Femur (tissue), 1 donor: ENCODE measurements at regions not wholly inside any gene's neighbourhood (a gene's known extent, or its start where the extent isn't known, plus 50 kb on each side); places are given as distances from the start of the nearest gene placed in this dataset.
"Not testable (repeated sequence)": the region's sequence is repeated elsewhere in the genome, so short reads cannot be mapped to it uniquely, and the experiment has no call there.

Experiments
- DNase-seq: peaks from one replicate; pipeline ENCODE4 v3.0.0-alpha.2; 2017

DNA sequence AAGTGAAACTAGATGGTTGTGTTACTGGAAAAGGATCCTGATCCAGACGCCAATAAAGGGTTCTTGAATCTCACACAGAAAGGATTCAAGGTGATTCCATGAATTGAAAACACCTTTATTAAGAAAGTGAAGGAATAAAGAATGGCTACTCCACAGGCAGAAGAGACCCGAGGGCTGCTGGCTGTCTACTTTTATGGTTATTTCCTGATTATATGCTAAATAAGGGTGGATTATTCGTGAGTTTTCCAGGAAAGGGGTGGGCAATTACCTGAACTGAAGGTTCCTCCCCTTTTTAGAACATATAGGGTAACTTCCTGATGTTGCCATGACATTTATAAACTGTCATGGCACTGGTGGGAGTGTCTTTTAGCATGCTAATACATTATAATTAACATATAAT lies 50.9 kb upstream of the WARS2 start:
- no peak for DNase-seq

DNA sequence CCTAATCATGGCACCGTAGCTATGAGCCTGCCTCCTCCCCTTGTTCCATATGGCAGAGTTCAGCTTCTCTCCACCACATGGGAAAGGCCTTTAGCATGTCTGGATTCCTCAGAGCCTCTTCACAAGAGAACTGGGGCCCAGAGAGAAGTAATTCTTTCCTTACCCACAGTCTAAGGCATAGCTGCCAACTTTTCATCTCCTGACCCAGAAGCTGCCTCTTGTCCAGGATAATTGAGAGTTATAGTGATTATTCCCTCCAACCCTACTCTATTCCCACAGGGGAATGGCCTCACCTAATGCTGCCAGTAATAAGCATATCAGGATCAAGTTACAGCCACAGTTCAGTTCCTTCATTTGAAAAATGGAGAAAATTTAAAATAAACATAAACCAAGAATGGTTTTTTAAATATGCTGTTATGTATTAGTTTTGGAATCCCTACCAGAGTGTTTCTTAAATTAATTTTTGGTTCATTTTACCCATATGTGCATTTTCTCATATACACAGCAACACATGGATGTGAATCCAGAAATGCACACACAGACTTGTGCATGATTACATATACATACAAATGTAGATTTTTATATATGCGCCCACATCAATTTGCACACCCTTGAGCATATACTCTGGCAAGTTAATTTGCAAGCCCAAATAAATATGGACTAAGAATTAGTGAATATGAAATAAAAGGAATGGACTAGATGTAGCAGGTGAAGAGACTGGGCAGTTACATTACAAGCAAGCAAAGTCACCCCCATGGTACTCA lies 63.9 kb upstream of the WARS2 start:
- no peak for DNase-seq

DNA sequence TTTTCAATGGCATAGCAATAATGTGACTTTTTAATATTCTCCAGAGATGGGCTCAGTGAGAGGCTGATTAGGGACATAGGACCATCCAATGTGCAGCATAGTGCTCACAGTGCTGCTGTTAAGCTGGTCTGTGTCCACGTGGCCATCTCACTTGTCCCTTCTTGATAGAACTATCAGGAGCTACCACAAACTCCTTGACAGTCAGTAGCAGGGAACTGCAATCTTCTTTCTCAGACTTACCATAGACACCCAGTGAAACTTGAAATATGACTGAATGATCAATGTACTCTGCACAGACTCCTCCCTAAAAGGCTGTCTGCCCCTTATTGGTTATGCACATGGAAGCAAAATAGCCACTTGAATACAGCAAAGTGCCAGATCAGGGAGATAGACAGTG lies 64.5 kb upstream of the WARS2 start:
- no peak for DNase-seq

- no peak for DNase-seq
These were observed 68.6 kb upstream of the WARS2 start for GRCh38 chr1:119209061-119209460.

DNA sequence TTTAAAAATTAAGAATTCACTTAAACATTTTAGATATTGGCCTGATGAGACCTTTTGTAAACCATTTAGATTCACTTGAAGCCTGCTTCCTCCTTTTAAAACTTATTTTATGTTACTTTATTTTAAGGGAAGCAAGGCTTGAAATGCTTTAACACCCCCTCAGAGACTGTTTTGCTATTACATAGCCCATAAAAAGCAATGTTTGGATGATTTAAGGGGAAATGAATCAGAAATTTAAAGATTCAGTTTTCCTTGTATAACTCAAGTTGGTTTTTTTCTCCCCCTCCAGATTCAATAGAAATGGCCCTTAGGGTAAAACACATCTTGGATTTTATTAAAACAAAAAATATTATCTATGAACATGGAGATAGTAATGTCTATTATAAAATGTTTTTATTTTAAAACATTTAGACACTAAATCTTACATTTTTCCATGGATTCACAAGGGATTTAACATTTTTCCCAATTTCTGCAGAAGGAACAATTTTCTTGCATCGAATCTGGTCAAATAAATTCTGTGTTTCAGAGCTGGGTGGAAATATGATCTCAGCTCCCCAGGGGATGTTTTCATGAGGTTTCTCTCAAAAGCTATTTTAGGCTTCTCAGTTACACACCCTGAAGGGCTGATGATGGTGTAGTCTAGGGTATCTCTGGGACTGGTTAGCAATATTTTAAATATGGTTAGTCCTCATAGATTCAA lies 69.3 kb upstream of the WARS2 start:
- peak; percentile 30 for DNase-seq

DNA sequence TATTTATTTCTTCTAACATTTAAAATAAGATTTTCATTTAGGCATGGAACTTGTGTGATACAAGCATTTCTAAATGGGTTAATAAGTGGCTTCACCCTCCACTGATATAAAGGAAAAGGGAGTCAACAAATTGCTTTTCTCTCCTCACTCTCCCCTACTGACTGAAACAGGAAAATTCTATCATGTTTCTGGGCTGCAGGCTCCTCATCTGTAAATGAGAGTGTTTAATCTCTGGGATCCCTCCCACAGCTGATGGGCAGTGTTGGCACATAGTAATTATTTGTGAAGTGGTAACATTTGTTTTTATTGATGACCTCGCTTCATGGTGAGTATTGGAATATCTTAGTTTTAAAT lies 69.8 kb upstream of the WARS2 start:
- DNase-seq, result no peak

DNA sequence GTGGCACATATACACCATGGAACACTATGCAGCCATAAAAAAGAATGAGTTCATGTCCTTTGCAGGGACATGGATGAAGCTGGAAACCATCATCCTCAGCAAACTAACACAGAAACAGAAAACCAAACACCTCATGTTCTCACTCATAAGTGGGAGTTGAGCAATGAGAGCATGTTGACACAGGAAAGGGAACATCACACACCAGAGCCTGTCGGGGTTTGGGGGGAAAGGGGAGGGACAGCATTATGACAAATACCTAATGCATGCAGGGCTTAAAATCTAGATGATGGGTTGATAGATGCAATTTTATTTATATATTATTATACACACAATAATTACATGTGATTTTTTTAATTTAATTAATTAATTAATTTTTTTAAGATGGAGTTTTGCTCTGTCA lies 72.8 kb upstream of the WARS2 start:
- DNase-seq, result not testable (repeated sequence)

DNA sequence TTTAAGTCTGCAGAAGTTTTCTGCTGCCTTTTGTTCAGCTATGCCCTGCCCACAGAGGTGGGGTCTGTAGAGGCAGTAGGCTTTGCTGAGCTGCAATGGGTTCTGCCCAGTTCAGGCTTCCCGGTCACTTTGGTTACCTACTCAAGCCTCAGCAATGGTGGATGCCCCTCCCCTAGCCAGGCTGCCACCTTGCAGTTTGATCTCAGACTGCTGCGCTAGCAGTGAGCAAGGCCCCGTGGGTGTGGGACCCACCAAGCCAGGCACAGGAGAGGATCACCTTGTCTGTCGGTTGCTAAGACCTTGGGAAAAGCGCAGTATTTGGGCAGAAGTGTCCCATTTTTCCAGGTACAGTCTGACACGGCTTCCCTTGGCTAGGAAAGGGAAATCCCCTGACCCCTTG lies 74.5 kb upstream of the WARS2 start:
- not testable (repeated sequence) for DNase-seq

GRCh38 chr1:119217309-119217828 lies 76.9 kb upstream of the WARS2 start:
- no peak for DNase-seq

DNA sequence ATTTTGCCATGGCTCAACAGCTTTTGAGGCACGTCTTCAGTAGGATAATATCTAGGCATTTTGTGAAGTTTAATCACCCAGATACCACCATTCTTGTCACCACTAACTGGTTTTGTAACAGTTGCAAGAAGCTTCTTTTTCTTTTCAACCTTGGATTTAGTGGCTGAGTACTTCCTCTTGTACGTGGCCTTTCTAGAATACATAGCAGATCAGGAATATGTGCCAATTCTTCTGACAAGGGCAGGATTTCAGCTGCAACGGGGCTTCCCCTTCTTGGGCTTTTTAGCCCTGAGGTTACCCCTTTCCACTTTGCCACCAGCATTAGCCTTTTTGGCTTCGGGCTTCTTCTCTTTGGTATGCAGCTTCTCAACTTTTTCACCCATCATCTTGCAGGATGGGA lies 79.3 kb upstream of the WARS2 start:
- DNase-seq, result no peak

DNA sequence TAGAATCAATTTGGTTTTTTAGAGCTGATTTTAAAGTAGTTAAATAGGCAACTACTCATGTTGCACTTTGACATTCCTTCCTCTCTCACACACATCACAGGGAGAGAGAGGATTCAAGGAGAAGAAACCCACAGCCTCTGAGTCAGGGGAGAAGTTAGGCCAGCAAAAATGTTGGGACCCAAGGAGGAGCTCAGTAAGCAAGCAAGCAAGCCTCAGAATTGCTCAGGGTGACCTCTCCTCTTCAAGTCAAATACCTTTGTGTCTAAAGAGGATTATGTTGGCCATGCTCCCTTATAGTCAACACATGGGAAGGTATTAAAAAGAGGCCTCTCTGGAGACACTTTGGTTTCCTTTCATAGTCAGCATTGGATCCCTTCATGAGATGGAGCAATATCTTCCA lies 80.5 kb upstream of the WARS2 start:
- DNase-seq, result no peak

DNA sequence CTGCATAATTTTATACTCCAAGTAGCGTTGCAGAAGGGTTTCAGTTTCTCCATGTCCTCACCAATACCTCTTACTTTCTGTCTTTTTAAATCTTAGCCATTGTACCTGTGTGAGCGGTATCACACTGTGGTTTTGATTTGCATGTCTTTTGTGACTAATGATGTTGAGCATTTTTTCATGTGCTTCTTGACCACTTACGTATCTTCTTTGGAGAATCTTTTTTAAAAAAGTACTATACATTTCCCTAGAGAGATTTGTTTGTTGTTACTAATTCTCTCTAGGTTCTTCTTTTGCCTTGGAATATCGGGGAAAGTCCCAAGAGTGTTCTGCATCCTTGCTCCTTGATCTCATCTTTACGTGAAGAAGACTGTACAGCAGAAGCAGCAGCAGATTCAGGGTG lies 81.8 kb upstream of the WARS2 start:
- no peak for DNase-seq

DNA sequence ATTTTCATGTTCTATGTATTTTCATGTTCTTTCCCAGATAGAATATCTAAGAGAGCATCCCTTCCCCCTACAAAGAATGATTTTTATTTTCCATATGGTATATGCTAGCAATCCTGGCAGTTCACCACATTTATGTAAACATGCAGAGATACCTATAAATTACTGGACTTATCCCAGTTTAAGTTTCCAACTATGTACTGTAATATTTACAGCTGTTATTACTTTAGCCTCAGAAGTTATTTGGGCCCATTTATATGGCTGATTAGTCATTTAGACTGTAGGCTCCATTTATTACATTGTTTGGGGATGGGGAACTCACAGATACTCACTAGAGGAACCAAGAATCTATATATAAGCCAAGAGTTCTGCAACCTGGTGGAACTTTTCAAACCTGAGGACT lies 84.8 kb upstream of the WARS2 start:
- no peak for DNase-seq

DNA sequence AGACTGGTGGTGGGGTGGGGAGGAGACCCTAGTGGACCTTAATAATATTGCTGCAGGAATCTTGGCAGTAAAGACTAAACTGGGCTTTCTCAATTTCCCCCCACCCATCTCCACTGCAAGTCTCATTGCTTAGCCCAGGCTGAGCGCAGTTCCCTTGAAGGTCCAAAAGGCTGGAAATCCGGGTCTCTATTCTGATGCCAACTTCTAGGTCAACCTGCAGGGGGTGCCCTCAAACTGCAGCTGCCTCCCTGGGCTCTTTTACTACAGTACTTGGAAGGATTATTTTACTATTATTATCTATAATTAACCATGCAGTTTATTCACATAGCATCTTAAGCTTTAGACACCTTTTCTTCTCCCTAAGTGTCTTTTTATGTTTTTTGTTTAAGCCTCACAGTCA lies 85.4 kb upstream of the WARS2 start:
- no peak for DNase-seq

- DNase-seq, result no peak
These were observed 85.9 kb upstream of the WARS2 start for GRCh38 chr1:119226321-119226720.

DNA sequence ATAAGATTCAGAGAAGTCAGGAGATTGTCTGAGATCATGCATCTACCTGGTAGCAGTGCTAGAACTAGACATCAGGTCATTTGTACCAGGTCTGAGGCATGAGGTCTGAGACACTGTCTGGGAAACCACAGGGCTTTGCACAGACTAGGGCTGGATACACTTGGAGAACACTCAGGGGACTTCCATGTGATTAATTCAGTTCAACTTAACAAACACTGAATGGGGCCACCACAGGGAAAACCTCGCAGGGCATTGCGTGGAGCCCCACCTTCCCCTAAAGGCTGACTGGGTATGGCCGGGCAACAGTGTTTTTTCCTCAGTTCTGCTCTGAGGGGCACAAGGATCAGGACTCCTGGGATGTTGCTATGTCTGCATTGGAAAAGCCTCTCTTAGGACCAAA lies 86.5 kb upstream of the WARS2 start:
- DNase-seq, result no peak

DNA sequence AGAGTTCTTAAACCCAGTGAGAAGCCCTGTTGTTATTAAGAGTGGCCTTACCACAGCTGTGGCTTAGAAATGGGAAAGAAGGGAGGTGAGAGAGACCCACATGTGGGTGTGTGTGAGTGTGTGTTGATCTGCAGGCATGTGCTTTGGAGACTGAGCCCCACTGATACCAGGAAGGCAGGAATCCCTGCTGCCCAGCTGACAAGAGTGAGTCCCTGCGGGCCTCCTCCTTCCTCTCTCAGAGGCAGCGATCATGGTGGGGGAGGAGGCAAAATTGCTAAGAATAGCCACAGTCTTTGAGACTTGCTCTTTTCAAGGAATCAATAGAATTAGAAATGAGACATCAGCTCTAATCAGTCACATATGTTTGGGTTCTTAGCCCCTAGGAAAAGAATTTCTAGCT lies 87.0 kb upstream of the WARS2 start:
- peak; percentile 31 for DNase-seq

DNA sequence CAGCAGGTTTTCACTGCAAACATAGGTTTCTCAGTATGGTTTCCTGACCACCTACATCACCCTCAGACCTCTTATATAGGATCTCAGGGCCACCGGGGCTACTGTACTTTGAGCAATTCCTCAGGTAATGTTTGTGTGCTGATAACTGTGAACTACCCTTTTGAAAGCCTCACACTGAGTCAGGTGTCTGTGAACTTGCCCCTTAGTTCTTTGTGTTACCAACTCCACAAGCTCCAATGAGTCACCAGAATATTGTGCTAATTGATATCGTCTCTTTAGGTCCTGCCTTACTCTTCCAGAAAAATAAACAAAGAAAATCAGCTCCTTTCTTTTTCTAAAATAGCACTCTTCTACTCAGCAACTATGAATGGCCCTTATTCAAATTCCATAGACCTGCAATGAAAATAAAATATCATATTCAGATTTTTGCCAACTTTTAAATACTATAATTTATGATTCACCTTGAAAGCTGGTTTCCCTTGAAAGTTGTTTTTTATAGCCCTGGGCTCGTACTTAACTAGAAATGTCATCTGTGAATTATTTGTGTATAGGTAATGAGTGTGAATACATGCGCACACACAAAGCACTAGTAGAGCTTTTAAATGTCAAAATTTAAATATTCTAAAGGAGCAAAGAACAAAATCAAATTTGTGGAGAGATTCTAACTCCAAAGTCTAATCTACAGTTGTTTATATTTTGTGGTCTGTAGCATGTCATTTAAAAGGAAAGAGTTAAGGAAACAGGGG lies 88.1 kb upstream of the WARS2 start:
- DNase-seq, result no peak

GRCh38 chr1:119235120-119235519 lies 94.7 kb upstream of the WARS2 start:
- no peak for DNase-seq

GRCh38 chr1:119245881-119246280 lies 105.4 kb upstream of the WARS2 start:
- DNase-seq, result no peak

- no peak for DNase-seq
These were observed 108.8 kb upstream of the WARS2 start for GRCh38 chr1:119249283-119249682.

GRCh38 chr1:119250299-119250698 lies 109.8 kb upstream of the WARS2 start:
- no peak for DNase-seq

DNA sequence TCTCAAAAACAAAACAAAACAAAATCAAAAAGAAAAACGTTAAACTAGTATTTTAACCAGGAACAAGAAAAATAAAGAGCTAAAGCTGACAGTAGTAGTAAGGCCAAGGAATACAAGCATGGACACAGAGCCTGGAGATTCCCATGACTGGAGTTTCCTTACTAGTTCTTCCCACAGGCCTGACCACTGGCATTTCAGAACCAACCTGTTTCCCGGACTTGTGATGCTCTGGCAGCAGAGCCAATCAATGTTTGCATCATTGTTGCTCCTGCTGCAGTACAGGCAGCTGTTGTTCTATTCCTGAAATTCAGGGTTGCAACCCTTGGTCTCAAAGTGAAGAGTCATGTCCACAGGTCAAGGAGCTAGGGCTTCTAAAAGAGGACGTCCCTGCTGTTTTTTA lies 111.3 kb upstream of the WARS2 start:
- no peak for DNase-seq

DNA sequence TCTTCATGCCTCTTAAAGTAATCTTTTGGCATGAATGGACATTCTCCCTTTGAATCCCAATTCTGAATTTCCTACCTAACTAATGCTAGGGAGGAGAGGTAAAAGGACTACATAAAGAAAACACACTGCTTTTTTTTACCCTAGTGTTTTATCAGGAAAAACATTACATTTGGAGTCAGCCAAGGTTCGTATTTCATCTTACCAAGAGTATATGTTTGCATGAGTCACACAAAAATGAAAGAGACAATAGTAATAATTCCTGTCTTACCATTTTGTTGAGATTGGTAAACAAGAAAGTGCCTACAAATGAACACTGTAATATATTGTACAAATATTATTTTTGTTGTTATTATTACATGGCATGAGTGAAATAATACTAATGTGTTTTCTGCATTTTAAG lies 112.9 kb upstream of the WARS2 start:
- DNase-seq, result no peak
